RWPE2 (cell line): ENCODE measurements at regions not wholly inside any gene's neighbourhood (a gene's known extent, or its start where the extent isn't known, plus 50 kb on each side); places are given as distances from the start of the nearest gene placed in this dataset.

ENCODE experiments used
- ATAC-seq: fragments of 200-7000 bp; cut with Tn5 transposase; 3 replicates; pipeline ENCODE4 v1.9.1; 2021; ENCODE audit warnings: low read depth
- DNase-seq: peaks from one replicate; pipeline ENCODE4 v3.0.0-alpha.2; 2020; ENCODE audit warnings: low spot score
- H3K27ac ChIP-seq: fragments of 450-650 bp; 2 replicates; pipeline ENCODE4 v1.5.1; 2017; ENCODE audit warnings: mild to moderate bottlenecking; ENCODE audit not compliant: poor library complexity, severe bottlenecking
- H3K27me3 ChIP-seq: fragments of 250-450 bp; sonication (Bioruptor Pico); 2 replicates; pipeline ENCODE4 v1.5.1; 2021; ENCODE audit warnings: mild to moderate bottlenecking, moderate library complexity; ENCODE audit not compliant: insufficient read depth, poor library complexity, severe bottlenecking
- H3K36me3 ChIP-seq: fragments of 250-450 bp; sonication (Bioruptor Pico); 2 replicates; pipeline ENCODE4 v1.5.1; 2020; ENCODE audit warnings: low read depth, mild to moderate bottlenecking, moderate library complexity
- H3K4me1 ChIP-seq: fragments of 250-450 bp; sonication (Bioruptor Pico); 2 replicates; pipeline ENCODE4 v1.5.1; 2021; ENCODE audit warnings: mild to moderate bottlenecking, moderate library complexity; ENCODE audit not compliant: insufficient read depth, poor library complexity, severe bottlenecking
- H3K4me3 ChIP-seq: fragments of 250-450 bp; sonication (Bioruptor Pico); 2 replicates; pipeline ENCODE4 v1.5.1; 2021; ENCODE audit warnings: mild to moderate bottlenecking, moderate library complexity; ENCODE audit not compliant: severe bottlenecking
- H3K9me3 ChIP-seq: fragments of 250-450 bp; sonication (Bioruptor Pico); 2 replicates; pipeline ENCODE4 v1.5.1; 2021; ENCODE audit warnings: mild to moderate bottlenecking, moderate library complexity; ENCODE audit not compliant: severe bottlenecking
- TF ChIP-seq, protein P1 (sequence below): fragments of 450-650 bp; IDR thresholded peaks from one replicate; pipeline ENCODE4 v1.5.1; 2017; ENCODE audit warnings: mild to moderate bottlenecking, moderate library complexity; ENCODE audit not compliant: poor library complexity, severe bottlenecking

DNA sequence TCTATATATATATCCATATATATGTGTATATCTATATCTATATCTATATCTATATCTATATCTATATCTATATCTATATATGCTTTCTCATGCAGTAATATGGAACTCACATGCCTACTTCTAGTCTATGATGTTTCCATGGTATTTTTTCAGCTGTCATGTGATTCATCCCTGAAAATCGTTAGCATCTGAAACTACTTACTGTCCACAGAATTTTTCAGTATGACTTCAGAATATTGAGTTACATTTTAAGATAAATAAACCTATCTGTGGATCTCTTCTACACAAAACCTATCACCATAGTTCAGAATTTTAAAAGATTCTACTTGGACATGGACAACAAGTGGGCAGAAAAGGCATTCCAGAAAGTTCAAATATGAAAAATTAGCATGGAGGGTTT, 855.1 kb upstream of the INTU start:
- TF ChIP-seq, protein P1, sequence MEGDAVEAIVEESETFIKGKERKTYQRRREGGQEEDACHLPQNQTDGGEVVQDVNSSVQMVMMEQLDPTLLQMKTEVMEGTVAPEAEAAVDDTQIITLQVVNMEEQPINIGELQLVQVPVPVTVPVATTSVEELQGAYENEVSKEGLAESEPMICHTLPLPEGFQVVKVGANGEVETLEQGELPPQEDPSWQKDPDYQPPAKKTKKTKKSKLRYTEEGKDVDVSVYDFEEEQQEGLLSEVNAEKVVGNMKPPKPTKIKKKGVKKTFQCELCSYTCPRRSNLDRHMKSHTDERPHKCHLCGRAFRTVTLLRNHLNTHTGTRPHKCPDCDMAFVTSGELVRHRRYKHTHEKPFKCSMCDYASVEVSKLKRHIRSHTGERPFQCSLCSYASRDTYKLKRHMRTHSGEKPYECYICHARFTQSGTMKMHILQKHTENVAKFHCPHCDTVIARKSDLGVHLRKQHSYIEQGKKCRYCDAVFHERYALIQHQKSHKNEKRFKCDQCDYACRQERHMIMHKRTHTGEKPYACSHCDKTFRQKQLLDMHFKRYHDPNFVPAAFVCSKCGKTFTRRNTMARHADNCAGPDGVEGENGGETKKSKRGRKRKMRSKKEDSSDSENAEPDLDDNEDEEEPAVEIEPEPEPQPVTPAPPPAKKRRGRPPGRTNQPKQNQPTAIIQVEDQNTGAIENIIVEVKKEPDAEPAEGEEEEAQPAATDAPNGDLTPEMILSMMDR = no peak
- Histone ChIP-seq H3K9me3 (no peaks in the 10 kb centered on the region), H3K4me3 (no peak overlapping the region), H3K27ac (peak overlapping the region; percentile 46), H3K27me3 (no peaks in the 10 kb centered on the region), H3K36me3 (no peaks in the 10 kb centered on the region; the same call in 1 of the 2 replicates), H3K4me1 (peaks cover 11% of the 10 kb centered on the region)
- DNase-seq (no peak), ATAC-seq (peak; percentile 38; the same call in 1 of the 3 replicates)

DNA sequence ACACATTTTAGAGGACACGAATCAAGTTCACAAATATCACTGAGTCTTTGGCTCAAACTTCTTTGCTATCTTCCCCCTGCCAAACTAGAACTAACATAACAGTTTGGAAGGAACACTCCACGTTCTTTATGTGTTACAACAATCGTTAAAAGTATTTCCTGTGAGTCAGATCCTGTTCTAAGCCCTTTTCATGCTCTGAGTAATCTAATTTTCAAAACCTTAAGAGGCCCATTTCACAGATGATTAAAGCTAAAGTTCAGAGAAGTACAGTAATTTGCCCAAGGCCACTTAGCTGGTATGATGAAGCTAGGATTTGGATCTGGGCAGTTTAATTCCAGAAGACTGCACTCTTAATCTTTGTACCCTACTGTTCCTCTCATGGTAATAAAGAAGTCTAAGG, 854.4 kb upstream of the INTU start:
- no peaks in the 10 kb centered on the region for H3K9me3 ChIP-seq
- H3K4me1 ChIP-seq = peaks cover 11% of the 10 kb centered on the region

DNA sequence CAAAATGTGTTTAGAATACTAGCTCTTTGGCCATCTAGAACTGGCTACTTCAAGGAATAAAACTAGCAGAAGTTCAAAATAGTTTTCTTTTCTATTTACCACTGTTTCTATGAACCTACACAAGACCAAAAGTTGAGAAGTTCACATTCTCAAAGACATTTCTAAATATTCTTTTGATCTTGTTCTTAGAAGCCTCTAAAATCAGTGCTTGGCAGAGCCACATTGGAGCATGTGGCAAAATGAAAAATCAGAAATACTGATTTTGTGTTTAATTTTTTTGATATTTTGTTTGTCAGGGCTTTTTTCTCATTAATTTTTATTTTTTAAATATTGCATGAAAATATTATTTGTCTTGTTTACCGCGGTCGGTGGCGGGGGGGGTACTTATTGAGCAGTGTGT, 853.8 kb upstream of the INTU start:
- ATAC-seq = no peak
- Histone ChIP-seq H3K4me3 (no peak overlapping the region), H3K27me3 (no peaks in the 10 kb centered on the region), H3K9me3 (no peaks in the 10 kb centered on the region), H3K27ac (peak overlapping the region; percentile 46), H3K4me1 (peaks cover 11% of the 10 kb centered on the region), H3K36me3 (no peaks in the 10 kb centered on the region; the same call in 1 of the 2 replicates)
- TF ChIP-seq, protein P1 = no peak
- no peak for DNase-seq

More for the DNA sequence above, 854.4 kb upstream of the INTU start:
- TF ChIP-seq, protein P1 = no peak
- no peak overlapping the region for H3K4me3 ChIP-seq
- H3K27me3 ChIP-seq = no peaks in the 10 kb centered on the region
- peak overlapping the region; percentile 46 for H3K27ac ChIP-seq
- ATAC-seq (peak; percentile 60; the same call in 1 of the 3 replicates), DNase-seq (no peak)
- H3K36me3 ChIP-seq = no peaks in the 10 kb centered on the region; the same call in 1 of the 2 replicates

DNA sequence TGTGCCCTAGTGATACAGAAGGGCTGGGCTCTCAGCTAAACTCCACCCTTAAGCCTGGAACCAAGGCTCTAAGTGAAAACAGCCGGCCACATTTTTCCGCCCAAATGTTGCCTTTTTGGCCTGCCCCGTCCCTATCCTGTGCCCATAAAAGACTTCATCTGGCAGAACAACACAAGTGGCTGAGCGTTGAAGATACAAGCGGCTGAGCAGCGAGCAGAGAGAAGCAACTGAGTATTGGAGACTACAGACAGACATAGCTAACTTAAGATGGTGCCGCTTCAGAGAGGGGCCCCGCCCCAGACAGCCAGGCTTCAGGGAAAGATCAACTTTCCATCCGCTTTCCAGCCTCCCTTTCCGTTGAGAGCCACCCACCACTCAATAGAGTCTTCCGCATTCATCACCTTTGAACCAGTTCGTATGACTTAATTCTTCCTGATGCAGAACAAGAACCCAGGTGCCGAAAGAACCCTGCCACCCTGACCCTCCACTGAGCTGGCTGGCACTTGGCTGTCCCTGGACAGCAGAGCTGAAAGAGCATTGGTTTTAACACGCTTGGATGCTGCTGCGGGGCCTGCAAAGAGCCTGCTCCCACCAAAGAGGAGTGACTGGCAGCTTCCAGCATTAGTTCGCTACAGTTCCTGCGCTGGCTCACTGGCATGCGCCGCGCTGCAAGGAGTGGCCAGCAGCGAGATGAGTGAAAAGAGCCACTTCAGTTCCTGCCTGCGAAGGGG, 853.2 kb upstream of the INTU start:
- no peak overlapping the region for H3K4me3 ChIP-seq
- ATAC-seq (no peak), DNase-seq (no peak)
- H3K36me3 ChIP-seq = no peaks in the 10 kb centered on the region
- H3K4me1 ChIP-seq = peaks cover 11% of the 10 kb centered on the region
- H3K27ac ChIP-seq = no peak overlapping the region
- H3K27me3 ChIP-seq = no peaks in the 10 kb centered on the region
- no peaks in the 10 kb centered on the region for H3K9me3 ChIP-seq
- TF ChIP-seq, protein P1 = no peak

DNA sequence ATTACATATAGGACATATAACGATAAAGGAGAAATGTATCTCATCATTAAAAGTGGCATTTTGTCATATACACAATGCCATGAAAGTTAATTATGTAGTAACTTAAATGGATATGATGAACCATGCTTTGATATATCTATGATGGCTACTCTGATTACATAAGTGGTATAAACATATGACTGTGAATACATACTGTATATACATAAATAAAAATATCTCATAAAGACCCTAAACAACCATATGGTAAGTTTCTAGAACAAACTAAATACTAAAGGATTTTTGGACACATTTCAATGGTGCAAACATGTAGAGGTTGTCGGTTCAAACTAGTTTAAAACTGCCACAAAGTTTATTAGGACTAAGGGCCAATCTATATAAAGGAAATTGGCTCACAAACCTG, 849.6 kb upstream of the INTU start:
- Histone ChIP-seq H3K4me1 (peaks cover 5% of the 10 kb centered on the region), H3K36me3 (no peaks in the 10 kb centered on the region), H3K9me3 (no peaks in the 10 kb centered on the region), H3K27ac (no peak overlapping the region), H3K27me3 (no peaks in the 10 kb centered on the region), H3K4me3 (no peak overlapping the region)
- TF ChIP-seq, protein P1 = no peak
- ATAC-seq (no peak), DNase-seq (no peak)
